HG02852 (cell line): ENCODE measurements at regions not wholly inside any gene's neighbourhood (a gene's known extent, or its start where the extent isn't known, plus 50 kb on each side); places are given as distances from the start of the nearest gene placed in this dataset.
"Not testable (repeated sequence)": the region's sequence is repeated elsewhere in the genome, so short reads cannot be mapped to it uniquely, and the experiment has no call there.

Experiments
- ATAC-seq: cut with Tn5 transposase; IDR thresholded peaks from one replicate; pipeline ENCODE4 v1.9.1; 2021; ENCODE audit warnings: mild to moderate bottlenecking, moderate library complexity; ENCODE audit not compliant: unreplicated experiment

- ATAC-seq: no peak
Observed at GRCh38 chr6:14582749-14583148, 465.2 kb downstream of the CD83 start.

GRCh38 chr6:14583826-14584225 is 466.3 kb downstream of the CD83 start:
- ATAC-seq: no peak

GRCh38 chr6:14584450-14584849 is 466.9 kb downstream of the CD83 start:
- ATAC-seq: no peak

GRCh38 chr6:14585689-14586088 is 468.1 kb downstream of the CD83 start:
- no peak for ATAC-seq

DNA sequence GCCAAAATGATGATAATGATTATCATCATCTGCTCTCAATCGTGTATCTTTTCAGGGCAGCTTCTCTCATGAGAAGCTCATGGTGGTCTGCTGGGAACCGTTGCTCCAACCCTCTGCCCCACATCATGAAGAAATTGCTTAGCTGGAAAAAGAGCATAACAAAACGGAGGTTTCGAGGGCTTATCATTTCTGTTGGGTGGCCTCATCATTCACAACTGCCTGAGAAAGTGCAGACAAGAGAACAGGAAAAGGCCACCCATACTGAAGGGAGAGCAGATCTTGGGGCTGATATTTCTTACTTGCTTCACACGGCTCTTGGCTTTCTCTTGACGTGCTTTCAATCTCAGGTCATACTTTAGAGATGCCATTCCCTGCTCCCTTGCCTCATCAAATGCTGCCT is 471.6 kb downstream of the CD83 start:
- no peak for ATAC-seq

- ATAC-seq: no peak
Observed at GRCh38 chr6:14590586-14590985, 473.0 kb downstream of the CD83 start.

DNA sequence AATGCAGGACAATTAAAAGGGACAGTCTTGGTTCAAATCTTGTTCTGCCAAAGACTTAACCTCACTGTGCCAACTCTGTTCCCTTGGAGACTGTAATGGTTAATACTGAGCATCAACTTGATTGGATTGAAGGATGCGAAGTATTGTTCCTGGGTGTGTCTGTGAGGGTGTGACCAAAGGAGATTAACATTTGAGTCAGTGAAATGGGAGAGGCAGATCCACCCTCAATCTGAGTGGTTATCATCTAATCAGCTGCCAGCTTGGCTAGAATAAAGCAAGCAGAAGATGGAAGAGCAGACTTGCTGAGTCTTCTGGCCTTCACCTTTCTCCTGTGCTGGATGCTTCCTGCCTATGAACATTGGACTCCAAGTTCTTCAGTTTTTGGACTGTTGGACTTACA is 474.4 kb downstream of the CD83 start:
- ATAC-seq: no peak

- no peak for ATAC-seq
Observed at GRCh38 chr6:14593286-14593685, 475.7 kb downstream of the CD83 start.

DNA sequence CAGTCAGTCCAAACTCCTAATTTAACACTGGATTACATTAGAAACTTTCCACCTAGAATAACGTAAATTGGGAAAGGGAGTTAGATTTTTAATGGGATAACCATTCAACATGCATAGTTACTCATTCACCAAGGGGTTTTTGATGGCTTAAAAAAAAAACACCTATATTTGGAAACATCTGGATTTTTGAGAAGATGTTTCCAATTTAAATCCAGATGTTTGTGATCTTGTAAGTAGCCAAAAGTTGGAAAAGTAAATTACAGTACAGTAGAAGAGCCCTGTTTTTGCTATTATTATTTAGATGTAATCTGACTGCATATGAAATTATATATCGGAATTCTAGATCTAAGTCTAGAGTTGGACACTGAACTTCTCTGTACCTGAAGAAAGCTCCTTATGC is 478.2 kb downstream of the CD83 start:
- no peak for ATAC-seq

DNA sequence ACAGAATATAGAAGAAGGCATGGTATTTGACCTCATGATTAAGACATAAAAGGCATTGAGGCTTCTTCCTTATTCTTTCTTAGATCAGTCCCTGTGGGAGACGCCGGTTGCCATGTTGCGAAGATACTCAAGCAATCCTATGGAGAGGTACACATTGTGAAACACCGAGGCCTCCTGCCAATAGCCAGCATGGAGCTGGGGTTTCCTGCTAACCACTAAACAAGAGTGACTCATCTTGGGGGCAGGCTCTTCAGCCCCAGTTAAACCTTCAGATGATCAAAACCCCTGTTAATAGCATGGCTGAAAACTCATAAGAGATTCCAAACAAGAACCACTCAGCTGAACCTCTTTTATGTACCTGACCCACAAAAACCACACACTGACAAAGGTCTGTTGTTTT is 478.8 kb downstream of the CD83 start:
- no peak for ATAC-seq

GRCh38 chr6:14597090-14597489 is 479.5 kb downstream of the CD83 start:
- no peak for ATAC-seq

GRCh38 chr6:14598017-14598864 is 480.7 kb downstream of the CD83 start:
- ATAC-seq: no peak

- ATAC-seq: not testable (repeated sequence)
Observed at GRCh38 chr6:14600306-14600705, 482.7 kb downstream of the CD83 start.

GRCh38 chr6:14601490-14601889 is 483.9 kb downstream of the CD83 start:
- no peak for ATAC-seq

DNA sequence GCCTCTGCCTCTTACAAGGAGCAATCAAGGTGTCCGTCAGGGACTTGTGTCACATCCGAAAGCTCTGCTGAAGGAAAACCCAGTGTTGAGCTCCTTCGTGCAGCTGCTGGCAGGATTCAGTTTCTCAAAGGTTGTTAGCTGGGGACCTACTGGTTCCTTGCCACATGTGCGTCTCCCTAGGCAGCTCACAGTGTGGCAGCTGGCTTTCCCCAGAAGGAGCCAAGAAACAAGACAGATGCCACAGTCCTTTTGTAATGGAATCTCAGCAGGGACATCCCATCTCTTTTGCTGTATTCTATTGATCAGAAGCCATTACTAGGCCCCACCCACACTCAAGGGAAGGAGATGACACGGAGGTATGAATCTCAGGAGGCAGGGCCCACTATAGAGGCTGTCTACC is 488.8 kb downstream of the CD83 start:
- ATAC-seq: no peak

GRCh38 chr6:14610141-14610540 is 492.6 kb downstream of the CD83 start:
- ATAC-seq: no peak

GRCh38 chr6:14612016-14612980 is 494.7 kb downstream of the CD83 start:
- ATAC-seq: no peak

GRCh38 chr6:14614631-14615030 is 497.1 kb downstream of the CD83 start:
- no peak for ATAC-seq

- no peak for ATAC-seq
Observed at GRCh38 chr6:14616656-14617055, 499.1 kb downstream of the CD83 start.

DNA sequence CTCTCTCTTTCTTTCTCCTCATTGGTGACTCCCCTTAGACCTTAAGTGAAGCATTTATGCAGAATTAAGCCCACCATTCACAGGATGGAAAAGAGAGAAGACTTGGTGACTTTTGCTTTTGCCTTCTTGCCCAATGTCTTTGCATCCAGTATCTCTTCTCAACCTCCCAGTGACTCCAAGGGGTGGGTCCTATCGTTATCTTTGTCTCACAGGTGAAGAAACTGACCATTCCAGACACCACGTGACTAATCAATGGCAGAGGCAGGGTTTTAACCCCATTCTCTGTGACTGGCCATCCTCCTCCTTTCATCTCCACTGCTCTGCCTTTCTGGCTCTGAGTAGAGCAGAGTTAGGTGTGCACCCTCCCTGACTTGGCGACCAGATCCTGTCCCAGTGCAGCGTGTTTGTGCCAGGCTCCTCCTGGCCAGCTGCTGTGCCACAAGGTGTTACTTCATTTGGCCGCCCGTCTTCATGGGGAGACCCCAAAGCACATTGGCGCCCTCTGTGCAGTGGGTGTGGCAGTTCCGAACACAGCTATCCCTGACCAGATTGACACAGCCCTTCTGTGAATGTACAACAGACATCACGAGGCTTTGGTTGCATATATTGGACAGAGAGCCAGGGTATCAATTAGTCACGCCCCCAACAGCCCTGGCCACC is 501.3 kb downstream of the CD83 start:
- no peak for ATAC-seq

GRCh38 chr6:14619419-14619781 is 501.8 kb downstream of the CD83 start:
- ATAC-seq: no peak
